ENCODE measurements at regions not wholly inside any gene's neighbourhood (a gene's known extent, or its start where the extent isn't known, plus 50 kb on each side); places are given as distances from the start of the nearest gene placed in this dataset.

- Histone ChIP-seq H3K4me1 (no peaks in the 10 kb centered on the region), H3K27ac (no peak overlapping the region), H3K4me2 (no peak overlapping the region), H3K9me3 (no peaks in the 10 kb centered on the region), H3K4me3 (no peak overlapping the region)
- ATAC-seq (no peak), DNase-seq (ENCODE audit: low read depth in 1 of 2, low spot score in 1 of 2) (no peak), FAIRE-seq (no peak)
- CTCF ChIA-PET = interaction anchor here (0.6 kb wide), 1 partner anchor 171 kb away, joined by 4 read pairs; no protein-coding TSS in a partner anchor
- TF ChIP-seq KDM5A (IDR thresholded peaks at IDR 0.05) = no peak
- TF ChIP-seq RCOR1 (IDR thresholded peaks at IDR 0.05; ENCODE audit: low read depth, low read length) = no peak
- no peak for TF ChIP-seq HOXB13 (CRISPR knock-in tag; IDR thresholded peaks at IDR 0.05; ENCODE audit: low read depth)
- TF ChIP-seq BHLHE40 (IDR thresholded peaks at IDR 0.05; ENCODE audit: low read depth, low read length) = no peak
- TF ChIP-seq JUNB (IDR thresholded peaks at IDR 0.05) = no peak
- no peak for TF ChIP-seq ATOH8 (CRISPR knock-in tag; IDR thresholded peaks at IDR 0.05; ENCODE audit: low read depth)
- no peak for TF ChIP-seq FOSB (CRISPR knock-in tag; IDR thresholded peaks at IDR 0.05)
- no peak for TF ChIP-seq CBX2 (IDR thresholded peaks at IDR 0.05; ENCODE audit: borderline replicate concordance, low read depth)
- TF ChIP-seq JUN (IDR thresholded peaks at IDR 0.05) = no peak
- no peak for TF ChIP-seq ZSCAN20 (CRISPR knock-in tag; IDR thresholded peaks at IDR 0.05)
- TF ChIP-seq CHD4 (IDR thresholded peaks at IDR 0.05; ENCODE audit: borderline replicate concordance) = no peak
- no peak for TF ChIP-seq CTCF (IDR thresholded peaks at IDR 0.05)
- TF ChIP-seq GATA3 (IDR thresholded peaks at IDR 0.05; ENCODE audit: borderline replicate concordance) = no peak
- TF ChIP-seq NR3C1 (IDR thresholded peaks at IDR 0.05) = no peak
- TF ChIP-seq ZNF302 (CRISPR knock-in tag; IDR thresholded peaks at IDR 0.05) = no peak
- no peak for TF ChIP-seq PBX3 (IDR thresholded peaks at IDR 0.05)
- POLR2A ChIA-PET = no interaction called here
Measured at GRCh38 chr21:22955559-22955958, 1957.3 kb downstream of the NCAM2 start.

- ChIA-PET POLR2A (no interaction called here), CTCF (no interaction called here)
- no peak for ATAC-seq
- Histone ChIP-seq H3K27ac (no peak overlapping the region), H3K9me3 (no peaks in the 10 kb centered on the region), H3K4me3 (no peak overlapping the region), H3K4me1 (no peaks in the 10 kb centered on the region), H3K4me2 (no peak overlapping the region)
- no peak for FAIRE-seq
- DNase-seq (ENCODE audit: low read depth in 1 of 2, low spot score in 1 of 2) = no peak
- no peak for TF ChIP-seq MAFK (IDR thresholded peaks at IDR 0.05; ENCODE audit: partially characterized antibody)
- no peak for TF ChIP-seq POLR2AphosphoS2 (conservative IDR thresholded peaks at IDR 0.05; ENCODE audit: low read length)
- TF ChIP-seq FOSL2 (IDR thresholded peaks at IDR 0.05) = no peak
- TF ChIP-seq FOSL2 (CRISPR knock-in tag; IDR thresholded peaks at IDR 0.05) = no peak
- TF ChIP-seq USF2 (IDR thresholded peaks at IDR 0.05) = no peak
- no peak for TF ChIP-seq JUN (IDR thresholded peaks at IDR 0.05)
- no peak for TF ChIP-seq ZNF302 (CRISPR knock-in tag; IDR thresholded peaks at IDR 0.05)
- whole genome bisulfite sequencing (ENCODE audit: missing lambda C conversion rate) = 6% methylated on average over 3 of the region's 5 CpGs
Measured at GRCh38 chr21:22961258-22961657, 1963.0 kb downstream of the NCAM2 start.

- no peak overlapping the region for H3K27ac ChIP-seq
- POLR2A ChIA-PET = no interaction called here
- no peaks in the 10 kb centered on the region for H3K4me1 ChIP-seq
- no peak overlapping the region for H3K4me3 ChIP-seq
- 4% methylated on average over 3 of the region's 3 CpGs for WGBS (ENCODE audit: missing lambda C conversion rate)
- CTCF ChIA-PET = no interaction called here
- ATAC-seq = no peak
- DNase-seq (ENCODE audit: low read depth in 1 of 2, low spot score in 1 of 2) = no peak
- FAIRE-seq = no peak
- no peak overlapping the region for H3K4me2 ChIP-seq
- no peaks in the 10 kb centered on the region for H3K9me3 ChIP-seq
- TF ChIP-seq CBX2 (IDR thresholded peaks at IDR 0.05; ENCODE audit: borderline replicate concordance, low read depth) (no peak), ATOH8 (CRISPR knock-in tag; IDR thresholded peaks at IDR 0.05; ENCODE audit: low read depth) (no peak), GATA3 (IDR thresholded peaks at IDR 0.05; ENCODE audit: borderline replicate concordance) (no peak), CHD2 (IDR thresholded peaks at IDR 0.05; ENCODE audit: low read length, partially characterized antibody) (no peak), ZNF302 (CRISPR knock-in tag; IDR thresholded peaks at IDR 0.05) (no peak), ZC3H11A (IDR thresholded peaks at IDR 0.05) (no peak), ESRRA (IDR thresholded peaks at IDR 0.05; ENCODE audit: borderline replicate concordance, low read length) (no peak), RNF2 (IDR thresholded peaks at IDR 0.05; ENCODE audit: borderline replicate concordance, low read depth) (no peak), TFCP2L1 (CRISPR knock-in tag; IDR thresholded peaks at IDR 0.05) (no peak), JUN (IDR thresholded peaks at IDR 0.05) (no peak), ELK1 (IDR thresholded peaks at IDR 0.05; ENCODE audit: low read depth, low read length) (no peak), CEBPB (IDR thresholded peaks at IDR 0.05) (no peak), POLR2AphosphoS2 (conservative IDR thresholded peaks at IDR 0.05; ENCODE audit: low read length) (no peak), NFE2L2 (conservative IDR thresholded peaks at IDR 0.05; ENCODE audit: low read length) (no peak)
Measured at GRCh38 chr21:22965455-22966135, 1967.4 kb downstream of the NCAM2 start.
